ENCODE measurements at regions not wholly inside any gene's neighbourhood (a gene's known extent, or its start where the extent isn't known, plus 50 kb on each side); places are given as distances from the start of the nearest gene placed in this dataset.

GRCh38 chr11:109898592-109898991 lies 194.6 kb upstream of the ZC3H12C start:
- Histone ChIP-seq H3K36me3 (ENCODE audit: insufficient read depth) (no peaks in the 10 kb centered on the region), H3K79me2 (replicated peaks; ENCODE audit: insufficient read depth) (no peaks in the 10 kb centered on the region), H3K9me2 (ENCODE audit: insufficient read depth) (no peaks in the 10 kb centered on the region), H3K4me3 (no peak overlapping the region), H3F3A (replicated peaks; ENCODE audit: low read depth) (no peaks in the 10 kb centered on the region), H3K4me2 (no peak overlapping the region), H4K20me1 (replicated peaks; ENCODE audit: insufficient read depth) (no peaks in the 10 kb centered on the region; the same call in 1 of the 2 replicates), H2AFZ (no peak overlapping the region), H3K27ac (ENCODE audit: low read depth) (no peak overlapping the region), H3K27me3 (ENCODE audit: insufficient read depth) (no peaks in the 10 kb centered on the region), H3K4me1 (ENCODE audit: insufficient read depth) (no peaks in the 10 kb centered on the region)
- Mint-ChIP-seq H3K9me3 (peaks cover 38% of the 10 kb centered on the region), H3K36me3 (ENCODE audit: low read depth) (peaks cover 4% of the 10 kb centered on the region; the same call in 2 of the 3 replicates), H3K27ac (no peak overlapping the region), H3K4me3 (no peak overlapping the region), H3K4me1 (no peaks in the 10 kb centered on the region; the same call in 2 of the 3 replicates), H3K27me3 (ENCODE audit: insufficient read depth, low read depth, poor library complexity) (no peaks in the 10 kb centered on the region)
- TF ChIP-seq STAT1 (IDR thresholded peaks at IDR 0.05; ENCODE audit: unreplicated experiment), result no peak
- no peak for TF ChIP-seq REST (IDR thresholded peaks at IDR 0.05; ENCODE audit: unreplicated experiment)
- ATAC-seq, result no peak
- no peak for DNase-seq (ENCODE audit: low spot score)

- H3K27me3 ChIP-seq (ENCODE audit: insufficient read depth), result no peaks in the 10 kb centered on the region
- no peaks in the 10 kb centered on the region for H3K27me3 Mint-ChIP-seq (ENCODE audit: insufficient read depth, low read depth, poor library complexity)
- no peaks in the 10 kb centered on the region for H3K79me2 ChIP-seq (replicated peaks; ENCODE audit: insufficient read depth)
- no peak overlapping the region for H3K27ac Mint-ChIP-seq
- peaks cover 4% of the 10 kb centered on the region; the same call in 2 of the 3 replicates for H3K36me3 Mint-ChIP-seq (ENCODE audit: low read depth)
- H3K9me3 Mint-ChIP-seq, result peaks cover 37% of the 10 kb centered on the region
- DNase-seq (ENCODE audit: low spot score) (no peak), ATAC-seq (no peak)
- no peak overlapping the region for H3K4me3 ChIP-seq
- H3K4me1 Mint-ChIP-seq, result no peaks in the 10 kb centered on the region
- H3K9me2 ChIP-seq (ENCODE audit: insufficient read depth), result no peaks in the 10 kb centered on the region
- no peaks in the 10 kb centered on the region for H4K20me1 ChIP-seq (replicated peaks; ENCODE audit: insufficient read depth)
- H3K4me3 Mint-ChIP-seq, result no peak overlapping the region
- no peaks in the 10 kb centered on the region for H3F3A ChIP-seq (replicated peaks; ENCODE audit: low read depth)
- no peaks in the 10 kb centered on the region for H3K4me1 ChIP-seq (ENCODE audit: insufficient read depth)
- H3K27ac ChIP-seq (ENCODE audit: low read depth), result no peak overlapping the region
- H2AFZ ChIP-seq, result no peak overlapping the region
- H3K4me2 ChIP-seq, result no peak overlapping the region
- no peaks in the 10 kb centered on the region for H3K36me3 ChIP-seq (ENCODE audit: insufficient read depth)
- no peak for TF ChIP-seq ZNF114 (CRISPR knock-in tag; IDR thresholded peaks at IDR 0.05)
- TF ChIP-seq ZNF331 (CRISPR knock-in tag; IDR thresholded peaks at IDR 0.05; ENCODE audit: low read depth), result no peak
- no peak for TF ChIP-seq JUNB (IDR thresholded peaks at IDR 0.05; ENCODE audit: unreplicated experiment)
- TF ChIP-seq POLR2AphosphoS5 (IDR thresholded peaks at IDR 0.05; ENCODE audit: low read depth), result no peak
- no peak for TF ChIP-seq ZNF462 (CRISPR knock-in tag; IDR thresholded peaks at IDR 0.05)
- TF ChIP-seq CTCF (conservative IDR thresholded peaks at IDR 0.05; ENCODE audit: low read depth in 2 of 2), result no peak
These were observed 190.3 kb upstream of the ZC3H12C start for GRCh38 chr11:109902764-109903433.
